Adrenal gland (tissue), 5 donors: ENCODE measurements at regions not wholly inside any gene's neighbourhood (a gene's known extent, or its start where the extent isn't known, plus 50 kb on each side); places are given as distances from the start of the nearest gene placed in this dataset.

Experiments used
- POLR2A ChIP-seq, 2 donors: fragments of 450-650 bp; IDR thresholded peaks; one replicate each; pipeline ENCODE4 v1.6.1; 2017; ENCODE audit warnings: antibody characterized with exemption in 2 of 2, mild to moderate bottlenecking in 2 of 2, moderate library complexity in 1 of 2
- TF ChIP-seq, protein P1 (sequence below), 6 experiments: fragments of 450-650 bp in 4 of 6; fragments of 200-600 bp in 2 of 6; sonication (generic) in 1 of 6; IDR thresholded peaks; 1 replicate in 5 of 6; 2 replicates in 1 of 6; pipeline versions ENCODE4 v1.5.1 to v1.8.0; 2016 to 2021; ENCODE audit warnings: antibody characterized with exemption in 6 of 6, mild to moderate bottlenecking in 2 of 6, moderate library complexity in 1 of 6
- donor health status: DM: no; HTN: no; CAD: no.

DNA sequence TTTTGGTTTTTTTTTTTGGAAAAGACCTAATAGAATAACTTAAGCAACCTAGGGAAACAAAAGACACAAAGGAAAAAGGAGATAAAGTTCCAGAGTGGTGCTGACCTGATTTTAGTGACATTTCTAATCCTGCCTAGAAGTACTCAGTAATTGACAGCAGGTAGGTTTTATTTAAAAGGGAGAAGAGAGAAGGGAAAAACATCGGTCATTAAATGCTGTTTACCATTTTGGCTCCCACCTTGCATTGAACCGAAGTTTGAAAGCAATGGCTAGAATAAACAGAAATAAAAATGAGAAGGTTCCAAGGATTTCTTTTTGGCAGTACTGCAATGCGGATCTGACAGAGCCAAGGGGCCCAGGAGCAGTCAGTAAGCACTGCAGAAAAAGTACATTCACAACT, 115.8 kb upstream of the MAOA start:
- no peak for TF ChIP-seq POLR2A (IDR thresholded peaks at IDR 0.05)
- TF ChIP-seq, protein P1, sequence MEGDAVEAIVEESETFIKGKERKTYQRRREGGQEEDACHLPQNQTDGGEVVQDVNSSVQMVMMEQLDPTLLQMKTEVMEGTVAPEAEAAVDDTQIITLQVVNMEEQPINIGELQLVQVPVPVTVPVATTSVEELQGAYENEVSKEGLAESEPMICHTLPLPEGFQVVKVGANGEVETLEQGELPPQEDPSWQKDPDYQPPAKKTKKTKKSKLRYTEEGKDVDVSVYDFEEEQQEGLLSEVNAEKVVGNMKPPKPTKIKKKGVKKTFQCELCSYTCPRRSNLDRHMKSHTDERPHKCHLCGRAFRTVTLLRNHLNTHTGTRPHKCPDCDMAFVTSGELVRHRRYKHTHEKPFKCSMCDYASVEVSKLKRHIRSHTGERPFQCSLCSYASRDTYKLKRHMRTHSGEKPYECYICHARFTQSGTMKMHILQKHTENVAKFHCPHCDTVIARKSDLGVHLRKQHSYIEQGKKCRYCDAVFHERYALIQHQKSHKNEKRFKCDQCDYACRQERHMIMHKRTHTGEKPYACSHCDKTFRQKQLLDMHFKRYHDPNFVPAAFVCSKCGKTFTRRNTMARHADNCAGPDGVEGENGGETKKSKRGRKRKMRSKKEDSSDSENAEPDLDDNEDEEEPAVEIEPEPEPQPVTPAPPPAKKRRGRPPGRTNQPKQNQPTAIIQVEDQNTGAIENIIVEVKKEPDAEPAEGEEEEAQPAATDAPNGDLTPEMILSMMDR (IDR thresholded peaks at IDR 0.05), result no peak
